Stimulated activated CD8-positive, alpha-beta memory T cell treated with anti-CD3 and anti-CD28 coated beads, Interleukin-2, amount 100 ng/mL, for 1 hour (primary cell): ENCODE measurements at regions not wholly inside any gene's neighbourhood (a gene's known extent, or its start where the extent isn't known, plus 50 kb on each side); places are given as distances from the start of the nearest gene placed in this dataset.

Source experiments
- DNase-seq, 2 donors: peaks; one replicate each; pipeline ENCODE4 v3.0.0-alpha.2; 2020; ENCODE audit warnings: low read depth in 2 of 2

DNA sequence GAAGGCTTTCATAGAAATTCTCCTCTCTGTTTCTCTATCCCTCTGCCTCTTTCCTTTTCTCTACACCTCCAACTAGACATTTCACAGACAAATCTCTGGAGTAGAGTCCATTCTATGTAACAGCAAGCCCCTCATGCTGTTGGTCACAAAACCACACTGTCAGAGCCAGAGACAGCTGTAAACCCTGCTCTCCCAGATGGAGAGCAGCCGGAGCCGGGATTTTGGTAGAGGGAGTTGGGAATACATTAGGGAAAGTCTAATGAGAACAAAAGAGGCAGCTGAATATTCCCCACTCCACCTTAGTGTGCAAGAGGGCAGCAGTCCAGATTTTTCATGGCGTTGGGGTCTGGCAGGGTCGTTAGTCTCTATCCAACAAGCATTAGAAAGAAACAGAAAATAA is 68.3 kb upstream of the EDN1 start:
- no peak for DNase-seq

DNA sequence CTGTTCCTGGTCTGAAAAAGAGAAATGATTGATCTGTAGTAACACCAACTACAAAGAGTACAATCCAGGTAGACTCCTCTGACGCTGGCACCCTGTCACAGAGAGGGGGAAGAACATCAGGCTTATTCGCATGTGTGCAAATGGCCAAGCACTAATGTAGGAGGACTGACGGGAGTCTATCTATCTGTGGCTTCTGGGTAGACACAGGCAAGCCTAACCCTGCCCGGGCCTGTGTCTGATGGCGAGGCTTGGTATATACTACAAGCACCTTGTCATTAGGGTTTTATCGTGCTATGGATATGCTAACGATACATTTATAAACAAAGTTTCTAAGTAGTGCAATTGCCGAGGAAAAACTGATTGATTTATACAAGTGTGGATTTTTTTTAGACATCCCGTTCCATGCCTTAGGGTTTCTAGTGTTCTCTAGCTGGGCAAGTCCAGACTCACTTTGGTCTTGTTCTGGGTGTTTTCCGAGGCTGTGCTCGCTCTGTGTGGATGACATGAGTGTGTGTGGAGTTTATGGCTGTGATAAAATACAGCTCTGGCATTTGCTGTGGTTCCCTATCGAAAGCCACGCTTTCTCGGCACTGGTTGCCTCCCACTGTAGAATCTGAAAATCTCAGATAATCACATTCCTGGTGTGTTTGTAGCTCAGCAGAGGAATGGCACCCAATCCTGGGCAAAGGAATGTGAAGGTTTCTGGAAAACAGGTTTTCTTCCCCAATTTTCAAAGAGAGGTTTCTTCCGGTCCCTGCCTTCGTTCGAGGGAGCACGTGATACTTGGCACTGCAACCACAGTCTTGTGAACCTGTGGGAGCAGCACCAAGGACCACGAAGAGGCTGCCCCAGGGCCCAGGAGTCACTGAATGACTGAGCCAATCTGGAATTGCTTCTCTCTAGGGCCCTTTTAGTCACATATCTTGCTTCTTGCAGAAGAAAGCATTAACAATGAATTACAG is 67.5 kb upstream of the EDN1 start:
- no peak for DNase-seq

GRCh38 chr6:12223383-12223782 is 66.8 kb upstream of the EDN1 start:
- DNase-seq, result no peak

- DNase-seq, result no peak
Measured at GRCh38 chr6:12224251-12224650, 65.9 kb upstream of the EDN1 start.

- no peak for DNase-seq
Measured at GRCh38 chr6:12228447-12229146, 61.6 kb upstream of the EDN1 start.

DNA sequence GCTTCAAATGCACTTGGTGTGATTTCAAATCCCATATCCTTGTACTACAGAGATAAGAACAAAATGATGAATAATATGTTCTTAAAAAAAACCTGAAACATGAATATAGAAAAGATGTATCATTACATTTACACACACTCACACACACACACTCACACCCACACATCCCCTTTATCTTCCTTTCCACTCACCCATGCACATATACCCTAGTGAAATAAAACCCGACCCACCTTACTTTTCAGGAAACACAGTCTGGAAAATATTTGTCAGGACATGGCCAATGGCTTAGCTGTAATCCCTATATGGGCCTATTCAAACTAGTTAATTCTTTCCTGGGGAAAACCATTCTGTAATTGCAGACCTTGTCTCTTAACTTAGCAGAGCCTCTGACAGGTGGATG is 60.8 kb upstream of the EDN1 start:
- DNase-seq, result no peak

GRCh38 chr6:12230523-12230922 is 59.6 kb upstream of the EDN1 start:
- DNase-seq, result no peak

GRCh38 chr6:12232339-12232738 is 57.8 kb upstream of the EDN1 start:
- DNase-seq, result no peak

DNA sequence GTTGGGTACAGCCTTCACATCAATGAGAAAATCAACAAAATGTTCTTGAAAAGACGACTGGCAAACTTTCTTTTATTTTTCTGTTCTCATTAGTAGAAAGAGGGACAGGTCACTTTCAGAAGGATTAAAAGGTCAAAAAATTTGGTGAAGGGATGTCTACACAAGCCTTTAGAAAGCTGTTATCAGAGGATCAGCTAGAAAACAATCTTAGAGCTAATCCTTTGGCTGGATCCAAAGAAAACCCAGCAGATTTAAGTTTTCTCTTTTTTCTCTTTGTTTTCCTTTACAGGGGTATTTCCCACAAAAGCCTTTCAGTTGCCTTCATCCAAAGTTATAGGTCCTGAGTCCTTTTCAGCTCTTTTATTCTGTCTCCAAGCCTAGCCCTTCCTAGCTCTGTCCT is 57.3 kb upstream of the EDN1 start:
- no peak for DNase-seq

DNA sequence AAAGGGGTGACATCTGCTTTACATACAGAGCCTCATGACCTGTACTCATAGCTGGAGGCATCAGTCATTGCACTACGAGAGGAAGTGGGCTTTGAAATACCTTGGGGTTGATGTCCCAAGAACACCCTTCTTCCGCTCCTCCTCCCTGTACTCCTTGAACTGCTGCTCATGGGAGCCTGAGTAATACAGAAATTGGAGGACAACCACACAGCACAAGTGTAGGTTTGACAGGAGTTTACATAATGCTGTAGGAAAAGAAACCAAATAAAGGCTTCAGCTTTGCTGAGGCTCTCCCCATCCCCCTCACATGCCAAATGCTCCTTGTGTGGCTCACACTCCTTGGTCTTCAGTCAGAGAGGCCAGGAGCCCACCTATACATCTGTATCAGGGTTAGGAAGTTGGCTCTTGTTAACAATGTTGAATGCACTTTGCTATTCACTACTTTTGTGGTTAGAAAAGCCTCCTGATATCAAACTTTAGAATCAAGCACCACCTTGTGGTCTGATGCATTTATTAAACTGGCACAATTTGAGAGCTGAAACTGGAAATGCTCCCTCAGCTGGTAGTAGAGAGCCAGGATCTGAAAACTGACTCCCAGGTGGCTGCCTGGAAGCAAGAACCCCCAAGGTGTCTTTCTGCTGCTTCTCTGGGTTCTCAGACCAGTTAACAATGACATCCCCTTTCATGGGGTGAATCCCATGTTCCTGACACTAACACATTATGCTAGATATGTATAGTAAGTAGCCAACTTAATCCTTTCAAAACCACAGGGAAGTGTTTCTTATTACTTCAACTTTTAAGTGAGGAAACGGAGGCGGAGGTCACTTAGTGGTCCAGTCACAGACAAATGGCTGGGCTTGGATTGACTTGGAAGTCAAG is 56.2 kb upstream of the EDN1 start:
- peak in 1 of 2 donors; percentile 4 for DNase-seq

DNA sequence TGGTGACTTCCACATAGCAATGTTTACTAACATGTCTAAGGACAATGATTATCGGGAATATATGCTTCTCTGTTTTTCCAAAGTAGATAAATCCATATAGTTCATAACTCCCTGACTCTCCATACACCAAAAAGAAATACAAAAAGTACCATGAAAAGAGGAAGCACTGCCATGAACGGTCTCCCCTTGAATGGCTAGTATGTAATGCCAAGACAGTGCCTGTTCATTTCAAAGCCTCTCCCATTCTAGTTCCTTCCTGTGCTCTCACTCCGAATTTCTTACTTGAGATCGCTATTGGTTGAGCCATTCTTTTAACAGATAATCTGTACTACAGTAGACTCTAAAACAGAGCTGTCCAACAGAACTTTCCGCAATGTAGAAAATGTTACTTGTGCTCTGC is 54.8 kb upstream of the EDN1 start:
- no peak for DNase-seq

- DNase-seq, result no peak
Measured at GRCh38 chr6:12238219-12238618, 51.9 kb upstream of the EDN1 start.
